ENCODE measurements at regions not wholly inside any gene's neighbourhood (a gene's known extent, or its start where the extent isn't known, plus 50 kb on each side); places are given as distances from the start of the nearest gene placed in this dataset.

DNA sequence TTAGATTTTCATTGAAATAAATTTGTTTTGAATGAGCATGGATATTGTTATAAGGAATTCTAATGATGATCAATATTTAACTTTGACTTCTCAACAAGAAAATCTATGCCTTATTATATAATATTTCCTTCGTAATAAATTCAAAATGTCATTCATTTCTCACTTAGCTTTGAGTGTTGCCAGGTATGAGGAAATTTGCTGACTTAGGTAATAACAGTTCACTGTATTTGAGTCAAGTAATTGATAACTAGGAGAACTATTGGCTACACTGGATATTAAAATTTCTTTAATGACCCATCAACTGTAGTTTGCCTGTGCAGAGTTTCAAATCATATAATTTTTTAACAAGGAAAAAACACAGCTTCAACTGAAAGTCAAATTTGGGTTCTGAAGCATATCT lies 746.6 kb downstream of the SLITRK5 start:
- POLR2A ChIA-PET (ENCODE audit: low non-redundant PET): no interaction called here
- DNase-seq (ENCODE audit: low spot score): no peak
- no TSS peak for BruUV-seq (replicated peaks)
- CTCF ChIA-PET: no interaction called here
- Histone ChIP-seq H3K36me3 (ENCODE audit: insufficient read depth, low read length, poor library complexity, severe bottlenecking) (no peaks in the 10 kb centered on the region), H3K9me3 (ENCODE audit: low read depth, low read length, poor library complexity, severe bottlenecking) (no peaks in the 10 kb centered on the region), H3K27ac (ENCODE audit: low read depth, low read length, poor library complexity, severe bottlenecking) (no peak overlapping the region), H3K4me3 (ENCODE audit: low read depth, low read length, poor library complexity, severe bottlenecking) (no peak overlapping the region), H3K4me1 (ENCODE audit: insufficient read depth, low read length, poor library complexity, severe bottlenecking) (no peaks in the 10 kb centered on the region), H3K27me3 (replicated peaks; ENCODE audit: insufficient read depth, low read depth, low read length, poor library complexity) (no peaks in the 10 kb centered on the region)
- TF ChIP-seq, protein P1, sequence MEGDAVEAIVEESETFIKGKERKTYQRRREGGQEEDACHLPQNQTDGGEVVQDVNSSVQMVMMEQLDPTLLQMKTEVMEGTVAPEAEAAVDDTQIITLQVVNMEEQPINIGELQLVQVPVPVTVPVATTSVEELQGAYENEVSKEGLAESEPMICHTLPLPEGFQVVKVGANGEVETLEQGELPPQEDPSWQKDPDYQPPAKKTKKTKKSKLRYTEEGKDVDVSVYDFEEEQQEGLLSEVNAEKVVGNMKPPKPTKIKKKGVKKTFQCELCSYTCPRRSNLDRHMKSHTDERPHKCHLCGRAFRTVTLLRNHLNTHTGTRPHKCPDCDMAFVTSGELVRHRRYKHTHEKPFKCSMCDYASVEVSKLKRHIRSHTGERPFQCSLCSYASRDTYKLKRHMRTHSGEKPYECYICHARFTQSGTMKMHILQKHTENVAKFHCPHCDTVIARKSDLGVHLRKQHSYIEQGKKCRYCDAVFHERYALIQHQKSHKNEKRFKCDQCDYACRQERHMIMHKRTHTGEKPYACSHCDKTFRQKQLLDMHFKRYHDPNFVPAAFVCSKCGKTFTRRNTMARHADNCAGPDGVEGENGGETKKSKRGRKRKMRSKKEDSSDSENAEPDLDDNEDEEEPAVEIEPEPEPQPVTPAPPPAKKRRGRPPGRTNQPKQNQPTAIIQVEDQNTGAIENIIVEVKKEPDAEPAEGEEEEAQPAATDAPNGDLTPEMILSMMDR (conservative IDR thresholded peaks at IDR 0.05; ENCODE audit: low read depth, low read length): no peak
- TF ChIP-seq EZH2 (IDR thresholded peaks at IDR 0.05; ENCODE audit: borderline replicate concordance, low read depth, low read length, poor library complexity, severe bottlenecking): no peak
- intact Hi-C loops (cut with micrococcal nuclease; ENCODE audit: unreplicated experiment): no loop called here

DNA sequence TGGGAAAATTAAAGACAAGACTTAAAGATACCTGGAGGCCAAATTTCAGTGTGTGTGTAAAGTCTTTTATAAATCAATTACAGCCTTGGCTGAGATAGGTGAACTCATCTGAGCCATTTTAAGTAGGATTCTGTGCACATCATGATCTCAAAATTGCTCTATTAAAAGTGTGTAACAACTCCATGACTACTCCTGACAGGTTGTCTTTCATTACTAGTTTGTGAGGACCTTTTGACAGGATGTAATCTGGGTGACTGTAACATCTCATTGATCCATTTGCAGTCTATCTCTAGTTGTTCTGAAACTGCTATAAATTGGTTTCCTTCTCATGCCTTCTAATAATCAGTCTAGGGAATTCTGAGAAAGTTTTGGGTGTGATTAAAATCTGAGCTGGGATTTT lies 753.3 kb downstream of the SLITRK5 start:
- intact Hi-C loops (cut with micrococcal nuclease; ENCODE audit: unreplicated experiment): no loop called here
- Histone ChIP-seq H3K27me3 (replicated peaks; ENCODE audit: insufficient read depth, low read depth, low read length, poor library complexity) (no peaks in the 10 kb centered on the region), H3K4me1 (ENCODE audit: insufficient read depth, low read length, poor library complexity, severe bottlenecking) (no peaks in the 10 kb centered on the region), H3K4me3 (ENCODE audit: low read depth, low read length, poor library complexity, severe bottlenecking) (no peak overlapping the region), H3K36me3 (ENCODE audit: insufficient read depth, low read length, poor library complexity, severe bottlenecking) (no peaks in the 10 kb centered on the region), H3K9me3 (ENCODE audit: low read depth, low read length, poor library complexity, severe bottlenecking) (no peaks in the 10 kb centered on the region), H3K27ac (ENCODE audit: low read depth, low read length, poor library complexity, severe bottlenecking) (no peak overlapping the region)
- no peak for TF ChIP-seq EZH2 (IDR thresholded peaks at IDR 0.05; ENCODE audit: borderline replicate concordance, low read depth, low read length, poor library complexity, severe bottlenecking)
- TF ChIP-seq, protein P1 (conservative IDR thresholded peaks at IDR 0.05; ENCODE audit: low read depth, low read length): no peak
- no TSS peak for BruUV-seq (replicated peaks)
- CTCF ChIA-PET: no interaction called here
- POLR2A ChIA-PET (ENCODE audit: low non-redundant PET): no interaction called here
- no peak for DNase-seq (ENCODE audit: low spot score)

DNA sequence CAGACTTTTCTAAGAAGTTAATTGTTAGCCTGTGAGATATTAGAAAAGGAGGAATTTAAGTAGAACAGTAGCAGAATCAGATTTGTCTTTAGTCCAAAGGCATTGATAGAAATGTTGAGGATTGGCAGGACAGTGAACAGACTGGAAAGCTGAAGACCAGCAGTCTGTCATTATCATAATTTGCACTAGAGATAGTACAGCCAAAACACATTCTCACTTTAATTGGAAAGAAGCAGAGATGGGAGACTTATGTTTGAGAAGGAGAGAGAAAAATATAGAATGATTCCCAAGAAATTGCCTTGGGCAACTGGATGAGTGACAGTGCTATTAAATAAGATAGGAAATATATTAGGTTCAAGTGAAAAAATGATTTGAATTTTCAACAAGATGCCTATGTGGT lies 755.5 kb downstream of the SLITRK5 start:
- Histone ChIP-seq H3K4me3 (ENCODE audit: low read depth, low read length, poor library complexity, severe bottlenecking) (no peak overlapping the region), H3K9me3 (ENCODE audit: low read depth, low read length, poor library complexity, severe bottlenecking) (no peaks in the 10 kb centered on the region), H3K27ac (ENCODE audit: low read depth, low read length, poor library complexity, severe bottlenecking) (no peak overlapping the region), H3K4me1 (ENCODE audit: insufficient read depth, low read length, poor library complexity, severe bottlenecking) (no peaks in the 10 kb centered on the region), H3K36me3 (ENCODE audit: insufficient read depth, low read length, poor library complexity, severe bottlenecking) (no peaks in the 10 kb centered on the region), H3K27me3 (replicated peaks; ENCODE audit: insufficient read depth, low read depth, low read length, poor library complexity) (no peaks in the 10 kb centered on the region)
- intact Hi-C loops (cut with micrococcal nuclease; ENCODE audit: unreplicated experiment): no loop called here
- CTCF ChIA-PET: no interaction called here
- DNase-seq (ENCODE audit: low spot score): no peak
- BruUV-seq (replicated peaks): no TSS peak
- POLR2A ChIA-PET (ENCODE audit: low non-redundant PET): no interaction called here
- TF ChIP-seq, protein P1 (conservative IDR thresholded peaks at IDR 0.05; ENCODE audit: low read depth, low read length): no peak
- TF ChIP-seq EZH2 (IDR thresholded peaks at IDR 0.05; ENCODE audit: borderline replicate concordance, low read depth, low read length, poor library complexity, severe bottlenecking): no peak

Measured in A673 (cell line).